ENCODE measurements at regions not wholly inside any gene's neighbourhood (a gene's known extent, or its start where the extent isn't known, plus 50 kb on each side); places are given as distances from the start of the nearest gene placed in this dataset.

DNA sequence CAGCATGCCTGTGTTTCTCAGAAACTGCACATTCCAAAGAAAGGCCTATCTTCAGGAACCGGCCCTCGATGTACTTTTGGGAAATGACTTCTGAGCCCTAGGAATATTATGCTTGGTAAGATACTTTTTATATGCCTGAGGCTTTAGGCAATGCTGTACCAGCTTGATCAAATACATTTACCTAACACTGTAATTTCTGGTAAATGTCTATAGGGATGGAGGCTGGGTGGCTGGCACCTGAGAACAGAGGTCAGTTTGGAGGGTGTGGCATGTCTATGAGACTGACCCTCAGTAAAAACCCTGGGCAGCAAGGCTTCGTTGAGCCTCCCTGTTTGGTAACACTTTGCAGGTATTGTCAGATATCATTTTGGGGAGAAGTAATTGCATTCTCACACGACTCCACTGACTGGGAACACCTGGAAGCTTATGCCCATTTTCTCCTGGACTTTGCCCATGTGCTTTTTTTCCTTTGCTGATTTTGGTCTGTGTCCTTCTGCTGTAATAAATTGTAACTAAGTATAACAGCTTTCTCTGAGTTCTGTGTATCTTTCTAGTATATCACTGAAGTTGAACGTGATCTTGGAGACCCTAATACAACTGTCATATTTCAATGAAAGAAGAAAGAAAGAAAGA is 1339.1 kb downstream of the OLFM4 start:
- H3K27me3 ChIP-seq (replicated peaks; ENCODE audit: insufficient read depth, low read depth, low read length, poor library complexity) = no peaks in the 10 kb centered on the region
- ChIA-PET CTCF (no interaction called here), POLR2A (ENCODE audit: low non-redundant PET) (no interaction called here)
- no peaks in the 10 kb centered on the region for H3K4me1 ChIP-seq (ENCODE audit: insufficient read depth, low read length, poor library complexity, severe bottlenecking)
- TF ChIP-seq EZH2 (IDR thresholded peaks at IDR 0.05; ENCODE audit: borderline replicate concordance, low read depth, low read length, poor library complexity, severe bottlenecking) (no peak), CTCF (conservative IDR thresholded peaks at IDR 0.05; ENCODE audit: low read depth, low read length) (no peak)
- H3K4me3 ChIP-seq (ENCODE audit: low read depth, low read length, poor library complexity, severe bottlenecking) = no peak overlapping the region
- no peaks in the 10 kb centered on the region for H3K36me3 ChIP-seq (ENCODE audit: insufficient read depth, low read length, poor library complexity, severe bottlenecking)
- intact Hi-C loops (cut with micrococcal nuclease; ENCODE audit: unreplicated experiment) = no loop called here
- BruUV-seq (replicated peaks) = no TSS peak
- H3K9me3 ChIP-seq (ENCODE audit: low read depth, low read length, poor library complexity, severe bottlenecking) = no peaks in the 10 kb centered on the region
- no peak for DNase-seq (ENCODE audit: low spot score)
- H3K27ac ChIP-seq (ENCODE audit: low read depth, low read length, poor library complexity, severe bottlenecking) = no peak overlapping the region

- no peaks in the 10 kb centered on the region for H3K36me3 ChIP-seq (ENCODE audit: insufficient read depth, low read length, poor library complexity, severe bottlenecking)
- H3K27me3 ChIP-seq (replicated peaks; ENCODE audit: insufficient read depth, low read depth, low read length, poor library complexity) = no peaks in the 10 kb centered on the region
- no peaks in the 10 kb centered on the region for H3K4me1 ChIP-seq (ENCODE audit: insufficient read depth, low read length, poor library complexity, severe bottlenecking)
- H3K4me3 ChIP-seq (ENCODE audit: low read depth, low read length, poor library complexity, severe bottlenecking) = no peak overlapping the region
- peaks cover 1% of the 10 kb centered on the region for H3K9me3 ChIP-seq (ENCODE audit: low read depth, low read length, poor library complexity, severe bottlenecking)
- no TSS peak for BruUV-seq (replicated peaks)
- H3K27ac ChIP-seq (ENCODE audit: low read depth, low read length, poor library complexity, severe bottlenecking) = no peak overlapping the region
- DNase-seq (ENCODE audit: low spot score) = no peak
- ChIA-PET CTCF (interaction anchor here (0.7 kb wide), 1 partner anchor 1217 kb away, joined by 4 read pairs; no protein-coding TSS in a partner anchor), POLR2A (ENCODE audit: low non-redundant PET) (no interaction called here)
- intact Hi-C loops (cut with micrococcal nuclease; ENCODE audit: unreplicated experiment) = no loop called here
- TF ChIP-seq CTCF (conservative IDR thresholded peaks at IDR 0.05; ENCODE audit: low read depth, low read length) (no peak), EZH2 (IDR thresholded peaks at IDR 0.05; ENCODE audit: borderline replicate concordance, low read depth, low read length, poor library complexity, severe bottlenecking) (no peak)
Observed at GRCh38 chr13:54368387-54368786, 1339.8 kb downstream of the OLFM4 start.

DNA sequence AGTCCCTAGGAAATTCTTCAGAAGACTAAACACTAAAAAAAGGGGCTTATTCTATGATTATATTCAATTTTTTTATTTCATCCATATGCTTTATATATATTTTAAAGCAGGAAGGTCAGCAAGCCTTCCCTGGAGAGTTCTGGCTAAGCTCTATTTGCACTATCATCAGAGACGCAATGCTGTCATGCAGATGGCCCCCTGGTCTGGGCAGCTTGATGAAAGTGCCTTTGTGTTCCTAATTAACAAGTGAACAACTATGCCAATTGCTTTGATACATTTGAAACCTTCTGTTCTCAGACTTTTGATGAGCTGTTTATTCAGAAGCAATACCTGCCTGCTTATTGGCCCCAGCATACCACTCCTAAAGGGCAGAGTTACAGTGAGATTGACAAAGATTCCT is 1344.6 kb downstream of the OLFM4 start:
- intact Hi-C loops (cut with micrococcal nuclease; ENCODE audit: unreplicated experiment) = no loop called here
- no peaks in the 10 kb centered on the region for H3K36me3 ChIP-seq (ENCODE audit: insufficient read depth, low read length, poor library complexity, severe bottlenecking)
- CTCF ChIA-PET = no interaction called here
- H3K27ac ChIP-seq (ENCODE audit: low read depth, low read length, poor library complexity, severe bottlenecking) = no peak overlapping the region
- TF ChIP-seq EZH2 (IDR thresholded peaks at IDR 0.05; ENCODE audit: borderline replicate concordance, low read depth, low read length, poor library complexity, severe bottlenecking) (no peak), CTCF (conservative IDR thresholded peaks at IDR 0.05; ENCODE audit: low read depth, low read length) (no peak)
- BruUV-seq (replicated peaks) = no TSS peak
- peaks cover 4% of the 10 kb centered on the region for H3K9me3 ChIP-seq (ENCODE audit: low read depth, low read length, poor library complexity, severe bottlenecking)
- no peaks in the 10 kb centered on the region for H3K27me3 ChIP-seq (replicated peaks; ENCODE audit: insufficient read depth, low read depth, low read length, poor library complexity)
- H3K4me1 ChIP-seq (ENCODE audit: insufficient read depth, low read length, poor library complexity, severe bottlenecking) = no peaks in the 10 kb centered on the region
- no peak overlapping the region for H3K4me3 ChIP-seq (ENCODE audit: low read depth, low read length, poor library complexity, severe bottlenecking)
- no peak for DNase-seq (ENCODE audit: low spot score)
- POLR2A ChIA-PET (ENCODE audit: low non-redundant PET) = no interaction called here
